CD4-positive, alpha-beta T cell treated with Interleukin-2 at 100 ng/mL for 4 hours (primary cell): ENCODE measurements at regions not wholly inside any gene's neighbourhood (a gene's known extent, or its start where the extent isn't known, plus 50 kb on each side); places are given as distances from the start of the nearest gene placed in this dataset.
"Not testable (repeated sequence)": the region's sequence is repeated elsewhere in the genome, so short reads cannot be mapped to it uniquely, and the experiment has no call there.

Experiments
- DNase-seq: peaks from one replicate; pipeline ENCODE4 v3.0.0-alpha.2; 2020; ENCODE audit warnings: low spot score

DNA sequence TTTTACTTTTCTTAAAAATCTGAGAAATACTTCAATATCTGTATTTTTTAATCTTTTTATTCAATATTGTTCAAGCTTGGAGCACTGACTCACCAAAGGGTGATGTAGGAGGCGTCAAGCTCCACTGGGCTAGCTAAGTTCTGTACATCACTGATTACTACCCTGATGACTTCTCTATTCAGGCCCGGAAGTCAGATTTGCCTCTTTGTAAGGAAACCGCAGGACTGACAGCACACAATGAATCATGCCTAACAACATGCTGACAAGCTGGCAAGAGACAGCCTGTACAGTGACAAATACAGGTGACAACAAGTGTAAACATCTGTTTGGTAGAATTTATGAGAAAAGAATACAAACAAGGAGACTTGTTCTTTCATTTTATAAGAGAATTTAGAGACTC, 627.9 kb upstream of the RORB start:
- DNase-seq = peak; percentile 27

DNA sequence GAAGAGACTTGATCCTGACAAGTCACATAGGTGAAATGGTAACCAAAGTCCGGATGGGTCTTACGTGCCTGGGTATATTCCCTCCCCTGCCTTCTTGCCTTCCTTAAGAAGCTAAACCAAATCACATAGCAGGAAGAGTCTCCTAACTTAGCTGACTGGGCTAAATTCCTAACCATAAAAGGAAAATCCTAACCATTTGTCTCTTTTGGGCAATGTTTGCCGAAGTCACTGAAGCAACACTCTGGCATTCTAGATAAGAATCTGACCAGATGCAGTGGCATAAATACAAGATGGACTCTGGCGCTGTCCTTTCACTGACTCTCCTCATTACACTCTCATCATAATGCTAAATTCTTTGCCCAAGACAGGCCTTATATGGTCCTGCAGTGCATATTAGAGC, 625.5 kb upstream of the RORB start:
- no peak for DNase-seq

DNA sequence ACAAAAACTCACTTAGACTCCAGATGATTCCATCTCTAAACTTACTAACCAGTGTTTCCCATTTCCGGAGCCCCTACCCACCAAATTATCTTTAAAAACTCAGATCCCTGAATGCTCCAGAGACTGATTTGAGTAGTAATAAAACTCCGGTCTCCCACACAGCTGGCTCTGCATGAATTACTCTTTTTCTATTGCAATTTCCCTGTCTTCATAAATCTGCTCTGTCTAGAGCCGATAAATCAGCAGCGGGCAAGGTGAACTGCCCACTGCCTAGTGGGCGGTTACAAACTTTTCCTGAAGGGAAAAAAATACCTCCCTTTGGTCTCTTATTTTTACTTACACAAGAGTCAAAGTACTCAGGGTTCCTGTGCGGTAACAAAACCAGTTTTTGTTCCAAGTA, 624.4 kb upstream of the RORB start:
- DNase-seq = no peak

DNA sequence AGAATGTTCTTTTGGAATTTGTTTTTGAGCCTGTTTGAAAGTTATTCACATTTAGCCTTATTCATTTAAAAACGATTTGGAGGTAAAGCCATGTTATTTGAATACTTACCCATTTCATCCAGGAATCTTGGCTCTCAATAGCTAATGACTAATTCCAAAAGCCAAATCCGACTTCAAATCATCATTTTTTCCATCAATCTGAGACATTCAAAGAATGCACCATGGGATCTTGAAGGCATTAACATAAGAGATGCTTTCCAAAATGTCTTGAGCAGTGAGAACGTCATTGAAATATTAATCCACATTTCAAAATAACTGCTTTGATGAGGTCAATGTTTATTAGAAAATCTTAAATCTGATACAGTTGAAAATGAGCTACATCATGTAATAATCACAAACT, 617.0 kb upstream of the RORB start:
- DNase-seq = no peak

DNA sequence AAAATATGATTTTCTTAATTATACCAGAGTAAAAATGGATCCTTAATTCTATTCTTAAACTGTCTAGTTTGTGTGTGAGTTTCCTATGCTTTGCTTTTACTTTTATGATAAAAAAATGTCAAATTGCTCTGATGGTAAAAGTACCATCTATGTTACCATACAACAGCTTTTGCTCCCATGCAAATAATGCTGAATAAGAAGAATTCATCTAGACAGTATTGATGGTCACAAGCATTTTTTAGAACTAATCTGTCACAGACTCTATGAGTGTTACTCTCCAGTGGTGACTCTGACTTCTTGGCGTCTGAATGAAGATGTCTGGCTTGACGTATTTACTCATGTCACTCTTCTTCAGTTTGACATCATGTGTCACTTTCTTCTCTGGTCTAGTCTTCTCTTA, 608.1 kb upstream of the RORB start:
- DNase-seq = no peak

DNA sequence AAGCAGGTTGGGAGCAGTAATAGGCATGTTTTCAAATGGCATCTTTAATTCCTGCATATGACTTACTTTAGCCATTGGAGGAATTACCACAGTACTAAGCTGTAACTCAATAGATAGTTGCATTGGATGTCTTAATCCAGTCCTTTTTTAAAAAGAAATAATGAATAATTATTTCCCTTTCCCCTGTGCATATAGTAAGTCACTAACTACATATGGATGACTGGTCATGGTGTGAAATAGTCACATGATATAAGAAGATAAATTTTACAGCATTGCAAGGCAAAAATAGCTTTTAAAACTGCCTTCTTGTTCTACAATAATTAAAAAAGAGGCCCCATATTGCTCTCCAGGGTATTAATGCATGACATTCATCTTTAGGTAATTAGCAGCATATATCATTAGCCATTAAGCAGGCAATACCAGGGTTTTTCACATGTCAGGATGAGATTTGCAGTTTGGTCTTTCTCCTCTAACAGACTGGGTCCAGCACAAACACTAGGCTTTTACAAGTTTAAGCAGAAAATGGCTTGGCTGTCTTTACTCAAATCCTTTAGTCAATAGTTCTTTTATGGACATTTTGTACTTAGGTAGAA, 606.4 kb upstream of the RORB start:
- DNase-seq = no peak

DNA sequence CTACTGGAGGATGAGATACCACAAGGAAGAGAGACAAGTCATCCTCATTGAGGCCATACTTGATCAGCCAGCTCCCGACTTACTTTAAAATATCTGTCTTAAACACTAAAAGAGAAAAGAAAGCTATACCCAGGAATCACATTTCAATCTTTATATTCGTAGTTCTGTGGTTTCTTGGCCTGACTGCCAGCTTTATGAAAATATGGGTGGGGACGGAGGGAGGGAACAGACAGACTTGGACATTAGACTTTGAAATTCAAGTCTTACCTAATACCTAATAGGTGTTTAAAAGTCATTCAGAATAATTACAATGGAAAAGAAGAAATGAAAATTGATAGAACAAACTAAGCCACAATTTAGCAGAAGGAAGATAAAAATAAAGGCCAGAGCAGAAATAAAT, 604.8 kb upstream of the RORB start:
- DNase-seq = no peak

DNA sequence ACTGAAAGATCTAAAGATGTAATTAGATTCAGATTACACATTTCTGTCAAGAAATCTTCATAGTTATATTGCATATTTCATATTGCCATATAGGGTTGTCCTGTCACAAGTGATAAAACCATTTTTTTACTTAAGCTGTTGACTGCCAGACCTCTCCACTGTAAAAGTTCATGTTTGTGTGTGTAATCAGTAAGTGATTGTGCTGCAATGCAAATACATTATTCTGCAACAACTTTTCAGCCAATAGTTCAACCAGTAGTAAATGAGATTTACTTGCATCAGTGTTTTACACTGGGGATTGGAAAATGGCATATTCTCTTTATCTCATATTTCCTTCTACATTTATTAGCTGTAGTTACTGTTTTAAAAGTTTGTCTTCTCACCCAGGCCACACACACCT, 603.9 kb upstream of the RORB start:
- DNase-seq = no peak

DNA sequence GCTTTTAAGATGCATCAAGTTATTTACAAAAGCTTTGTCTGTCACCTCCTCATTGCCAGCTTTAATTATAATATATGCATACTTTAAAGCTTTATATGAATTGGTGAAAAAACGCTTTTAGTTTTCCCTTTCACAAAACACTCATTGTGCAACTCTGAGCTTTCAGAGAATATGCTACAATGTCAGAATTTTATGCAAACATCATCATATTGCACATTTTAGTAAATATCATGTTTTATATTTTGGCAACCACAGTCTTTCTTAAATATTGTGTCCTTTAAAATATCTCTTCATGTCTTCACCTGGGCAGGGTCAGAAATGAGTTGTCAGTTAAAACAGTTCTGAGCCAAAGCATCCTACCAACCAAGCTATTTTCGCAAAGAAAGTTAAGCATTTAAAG, 601.1 kb upstream of the RORB start:
- DNase-seq = no peak

DNA sequence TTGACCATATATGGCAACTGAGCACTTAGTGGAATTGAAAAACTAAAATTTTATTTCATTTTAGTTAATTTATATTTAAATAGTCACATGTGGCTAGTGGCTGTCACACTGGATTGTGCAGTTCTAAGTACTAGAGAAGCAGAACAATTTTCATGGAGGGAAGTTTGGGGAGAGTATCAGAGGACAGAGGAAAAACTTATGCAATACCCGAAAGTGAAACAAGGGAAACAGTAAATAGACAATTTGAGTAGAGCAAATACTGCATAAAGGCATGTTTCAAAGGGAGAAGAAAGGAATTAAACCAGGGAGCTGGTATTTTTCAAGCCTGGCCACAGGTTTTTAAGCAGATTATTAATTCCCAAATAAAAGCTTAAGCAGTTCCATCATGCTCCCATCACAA, 590.5 kb upstream of the RORB start:
- DNase-seq = no peak

DNA sequence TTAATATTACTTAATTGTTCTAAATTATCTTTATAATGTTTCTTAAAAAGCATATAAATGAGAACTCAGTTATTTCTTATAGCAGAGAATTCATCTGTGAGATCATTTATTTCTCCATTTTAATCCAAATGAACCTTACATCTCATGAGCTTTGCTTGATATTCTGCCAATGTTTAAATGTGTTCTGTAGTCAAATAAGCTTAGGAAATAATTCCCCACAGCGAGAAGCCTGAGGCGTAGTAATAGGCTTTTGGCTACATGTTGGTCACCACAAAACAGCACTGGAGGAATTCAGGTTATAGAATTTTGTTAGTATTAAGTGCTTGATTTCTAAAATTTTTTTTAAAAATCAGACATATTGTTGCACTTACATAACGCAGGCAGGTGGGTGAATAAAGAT, 585.3 kb upstream of the RORB start:
- DNase-seq = no peak

DNA sequence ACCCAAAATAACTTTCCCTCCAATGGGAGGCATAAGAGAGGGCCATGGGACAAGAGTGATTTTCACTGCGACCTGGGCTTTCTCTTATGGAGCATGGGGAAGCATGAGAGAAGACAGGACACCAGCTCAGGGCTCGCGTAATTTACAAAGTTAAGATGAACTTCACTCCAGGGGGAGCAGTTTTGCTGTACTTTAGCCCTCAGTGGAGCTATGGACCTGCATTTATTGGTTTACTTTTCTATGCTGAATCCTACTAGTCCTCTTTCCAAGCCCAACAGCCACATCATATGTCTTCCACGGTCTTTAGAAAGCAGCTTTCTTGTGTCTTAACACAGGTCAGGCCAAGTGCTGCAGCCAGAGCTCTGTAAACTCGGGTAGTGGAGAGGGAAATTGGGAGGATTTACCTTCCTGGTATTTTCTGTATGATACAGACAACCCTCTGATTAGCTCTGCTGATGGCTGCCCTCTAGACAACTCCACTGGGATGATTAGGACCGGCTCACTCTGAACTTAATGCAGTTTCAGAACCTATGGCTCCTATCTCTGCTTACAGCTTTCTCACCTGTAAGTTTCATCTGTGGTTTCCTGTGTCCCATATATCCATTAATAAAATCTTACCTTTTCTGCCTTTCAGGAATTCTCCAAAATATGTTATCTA, 581.0 kb upstream of the RORB start:
- DNase-seq = no peak

DNA sequence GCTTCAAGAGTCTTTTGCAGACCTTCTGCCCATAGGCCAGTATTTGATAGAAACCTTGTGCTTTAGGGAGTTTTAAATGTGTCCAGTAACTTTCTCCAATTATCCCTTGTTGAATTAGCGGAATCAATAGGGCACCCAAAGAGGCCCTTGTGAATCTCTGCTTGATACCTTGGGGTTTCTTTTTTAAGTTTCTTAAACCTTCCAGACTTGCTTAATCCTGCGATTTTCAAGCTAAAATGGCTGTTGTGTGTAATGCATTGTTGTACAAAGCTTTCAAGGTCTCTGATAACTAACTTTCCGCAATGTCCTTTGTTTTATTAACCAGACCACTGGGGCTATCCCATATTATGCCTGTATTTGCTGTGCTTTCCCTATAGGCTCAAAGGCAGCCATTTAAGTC, 577.4 kb upstream of the RORB start:
- DNase-seq = no peak

DNA sequence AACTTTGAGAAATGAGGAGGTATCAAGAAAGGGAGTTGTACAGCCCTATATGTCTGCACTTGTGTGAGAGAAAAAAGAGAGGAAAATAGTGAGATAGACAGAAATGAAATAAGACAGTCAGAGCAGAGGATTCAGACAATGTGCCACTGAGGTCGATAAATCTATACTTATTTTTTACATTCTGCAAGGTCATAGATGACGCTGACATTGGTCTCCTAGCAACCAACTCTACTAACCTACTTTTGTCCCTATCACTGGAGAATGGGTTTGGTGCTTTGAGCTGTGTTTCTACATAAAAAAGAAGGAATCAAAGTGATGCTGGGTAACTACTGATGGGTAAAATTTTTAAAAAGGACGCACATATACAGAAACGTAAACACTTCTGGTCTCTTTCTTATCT, 573.3 kb upstream of the RORB start:
- no peak for DNase-seq

DNA sequence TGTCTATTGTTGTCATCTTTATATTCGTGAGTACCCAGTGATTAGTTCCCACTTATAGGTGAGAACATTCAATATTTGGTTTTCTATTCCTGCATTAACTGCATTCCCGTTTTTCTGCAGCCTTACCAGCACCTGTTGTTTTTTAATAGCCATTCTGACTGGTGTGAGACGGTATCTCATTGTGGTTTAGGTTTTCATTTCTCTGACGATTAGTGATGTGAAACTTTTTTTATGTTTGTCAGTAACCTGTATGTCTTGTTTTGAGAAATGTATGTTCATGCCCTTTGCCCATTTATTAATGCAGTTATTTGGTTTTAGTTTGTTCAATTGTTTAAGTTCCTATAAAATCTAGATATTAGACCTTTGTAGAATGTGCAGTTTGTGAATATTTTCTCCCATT, 546.0 kb upstream of the RORB start:
- no peak for DNase-seq

DNA sequence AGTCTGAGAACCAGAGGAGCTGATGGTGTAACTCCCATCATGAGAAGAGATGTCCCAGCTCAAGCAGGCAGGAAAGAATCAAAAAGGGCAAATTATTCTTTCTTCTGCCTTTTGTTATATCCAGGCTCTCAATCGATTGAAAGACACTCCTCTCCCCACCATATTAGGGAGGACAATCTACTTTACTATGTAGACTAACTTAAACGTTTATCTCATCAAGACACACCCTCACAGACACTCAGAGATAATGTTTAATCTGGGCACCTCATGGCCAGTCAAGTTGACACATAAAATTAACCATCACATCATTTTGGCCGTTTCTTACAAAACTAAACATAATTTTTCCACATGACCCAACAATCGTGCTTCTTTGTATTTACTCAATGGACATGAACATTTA, 534.3 kb upstream of the RORB start:
- DNase-seq = no peak

DNA sequence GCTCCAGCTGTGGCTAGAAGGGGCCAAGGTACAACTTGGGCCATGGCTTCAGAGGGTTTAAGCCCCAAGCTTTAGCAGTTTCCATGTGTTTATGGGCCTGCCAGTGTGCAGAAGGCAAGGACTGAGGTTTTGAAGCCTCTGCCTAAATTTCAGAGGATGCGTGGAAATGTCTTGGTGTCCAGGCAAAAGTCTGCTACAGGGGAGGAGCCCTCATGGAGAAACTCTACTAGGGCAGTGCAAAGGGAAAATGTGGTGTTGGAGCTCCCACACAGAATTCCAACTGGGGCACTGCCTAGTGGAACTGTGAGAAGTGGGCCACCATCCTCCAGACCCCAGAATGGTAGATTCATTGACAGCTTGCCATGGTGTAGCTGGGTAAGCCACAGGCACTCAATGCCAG, 527.2 kb upstream of the RORB start:
- DNase-seq = no peak

DNA sequence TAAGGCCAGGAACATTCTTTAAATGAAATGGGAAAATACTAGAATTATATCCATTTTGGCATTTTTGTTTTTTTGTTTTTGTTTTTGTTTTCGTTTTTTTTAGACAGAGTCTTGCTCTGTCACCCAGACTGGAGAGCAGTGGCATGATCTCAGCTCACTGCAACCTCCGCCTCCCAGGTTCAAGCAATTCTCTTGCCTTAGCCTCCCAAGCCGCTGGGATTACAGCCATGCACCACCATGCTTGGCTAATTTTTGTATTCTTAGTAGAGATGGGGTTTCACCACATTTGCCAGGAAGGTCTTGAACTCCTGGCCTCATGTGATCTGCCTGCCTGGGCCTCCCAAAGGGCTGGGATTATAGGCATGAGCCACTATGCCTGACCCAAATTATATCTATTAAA, 520.7 kb upstream of the RORB start:
- DNase-seq = not testable (repeated sequence)

DNA sequence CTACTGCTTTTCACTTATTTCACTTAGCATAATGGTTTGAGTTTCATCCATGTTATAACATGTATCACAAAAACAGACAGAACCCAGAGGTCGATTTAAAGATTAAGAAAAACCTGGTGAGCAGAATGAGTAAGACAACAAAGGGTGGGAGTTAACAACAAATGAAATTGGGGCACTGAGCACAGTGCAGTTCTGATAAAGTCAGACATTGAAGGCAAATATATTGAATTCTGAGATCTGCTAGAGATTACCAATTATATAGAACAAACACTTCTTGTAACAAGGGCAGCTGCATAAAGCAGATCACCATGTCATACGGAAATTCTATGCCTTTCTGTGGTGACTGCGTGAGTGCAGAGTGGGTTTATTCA, 517.3 kb upstream of the RORB start:
- no peak for DNase-seq

DNA sequence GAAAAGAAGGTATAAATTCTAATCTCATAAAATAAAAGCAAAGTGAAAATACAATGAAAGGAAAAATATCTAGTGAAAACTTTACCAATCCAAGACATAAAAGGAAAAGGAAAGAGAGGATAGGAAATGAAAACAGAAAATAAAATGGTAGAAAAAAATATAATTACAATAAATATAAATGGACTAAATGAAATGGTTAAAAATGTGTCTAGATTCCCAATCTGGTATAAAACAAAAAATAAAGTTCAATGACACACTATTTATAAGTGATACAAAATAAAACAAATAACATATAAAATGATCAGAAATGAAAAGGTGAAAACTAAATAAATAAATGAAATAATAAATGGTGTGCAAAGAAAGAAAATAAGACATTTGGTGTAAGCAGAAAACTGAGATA, 516.4 kb upstream of the RORB start:
- DNase-seq = no peak

DNA sequence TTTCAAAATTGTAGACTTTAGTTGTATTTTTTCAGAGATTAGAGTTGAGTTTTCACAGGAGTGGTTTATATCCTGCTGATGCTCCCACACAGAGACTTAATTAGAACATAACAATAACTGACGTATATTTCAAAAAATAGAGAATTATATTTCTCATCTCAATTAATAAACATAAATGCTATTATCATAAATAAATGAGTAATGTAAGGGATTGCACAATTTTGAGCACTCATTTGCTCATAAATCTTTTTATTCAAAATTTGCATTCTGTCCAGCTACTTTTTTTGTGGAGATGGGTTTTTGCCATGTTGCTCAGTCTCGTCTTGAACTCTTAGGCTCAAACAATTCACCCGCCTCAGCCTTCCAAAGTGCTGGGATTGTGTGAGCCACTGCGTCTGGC, 515.7 kb upstream of the RORB start:
- no peak for DNase-seq

DNA sequence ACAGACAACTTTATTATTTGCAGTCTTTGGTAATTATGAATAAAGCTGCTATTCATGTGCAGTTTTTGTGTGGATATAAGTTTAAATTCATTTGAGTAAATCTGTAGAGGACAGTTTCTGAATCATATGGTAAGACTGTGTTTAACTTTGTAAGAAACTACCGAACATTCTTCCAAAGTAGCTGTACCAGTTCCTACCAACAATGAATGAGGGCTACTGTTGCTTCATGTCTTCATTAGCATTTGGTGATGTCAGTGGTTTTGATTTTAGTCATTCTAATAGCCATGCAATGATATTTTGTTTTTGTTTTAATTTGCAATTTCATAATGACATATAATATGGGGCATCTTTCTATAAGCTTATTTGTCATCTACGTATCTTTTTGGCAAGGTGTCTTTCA, 501.3 kb upstream of the RORB start:
- no peak for DNase-seq

DNA sequence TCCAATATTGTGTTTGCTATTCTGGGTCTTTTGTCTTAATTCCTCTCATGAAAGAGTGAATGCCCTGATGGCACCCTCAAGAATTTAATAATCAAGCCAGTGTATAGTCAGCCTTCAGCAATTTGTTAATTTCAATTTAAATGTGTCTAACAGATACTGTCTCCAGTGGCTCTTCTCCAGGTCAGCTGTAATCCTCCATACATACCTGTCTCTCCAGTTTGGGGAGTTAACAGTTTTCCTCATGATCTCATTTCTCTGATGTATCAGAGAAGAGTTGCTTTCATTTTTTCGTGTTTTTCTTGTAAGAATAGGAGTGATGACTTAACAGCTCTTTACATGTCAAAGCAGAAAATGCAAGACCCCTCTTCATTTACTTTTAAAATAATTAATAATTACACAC, 500.3 kb upstream of the RORB start:
- DNase-seq = no peak

DNA sequence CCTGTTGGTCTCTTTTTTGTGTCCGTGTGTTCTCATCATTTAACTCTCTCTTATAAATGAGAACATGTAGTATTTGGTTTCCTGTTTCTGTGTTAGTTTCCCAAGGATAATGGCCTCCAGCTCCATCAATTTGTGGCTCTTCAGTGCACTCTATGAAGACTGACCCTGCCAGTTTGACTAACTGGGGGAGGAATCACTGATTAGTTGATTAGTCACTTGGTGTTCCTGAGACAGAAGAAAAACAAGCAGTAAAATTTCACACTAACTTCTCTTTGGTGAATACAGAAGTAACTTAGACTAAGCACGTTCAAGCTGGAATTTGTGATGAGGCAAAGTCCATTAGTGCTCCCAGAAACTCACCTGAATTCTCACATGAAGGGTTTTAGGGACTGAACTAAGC, 495.8 kb upstream of the RORB start:
- DNase-seq = no peak

DNA sequence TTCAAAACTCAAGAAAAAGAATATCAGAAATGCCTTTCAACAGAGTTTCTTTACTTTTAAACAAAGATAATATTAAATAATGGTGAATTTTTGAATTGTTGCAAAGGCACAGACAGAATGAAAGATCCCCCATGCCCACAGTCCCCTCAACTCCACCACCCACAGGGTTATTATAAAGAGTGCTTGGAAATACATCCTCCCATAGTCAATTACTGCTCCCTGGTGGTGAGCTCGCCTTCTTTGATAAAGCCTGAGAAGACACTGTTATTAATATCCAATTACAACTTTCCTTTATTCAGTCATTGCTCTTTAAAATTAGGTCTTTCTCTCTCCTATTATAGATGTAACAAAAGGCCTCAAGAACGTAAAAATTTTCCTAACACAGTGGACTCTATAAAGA, 490.2 kb upstream of the RORB start:
- no peak for DNase-seq
